Mononuclear cell (primary cell): ENCODE measurements at regions not wholly inside any gene's neighbourhood (a gene's known extent, or its start where the extent isn't known, plus 50 kb on each side); places are given as distances from the start of the nearest gene placed in this dataset.
"Not testable (repeated sequence)": the region's sequence is repeated elsewhere in the genome, so short reads cannot be mapped to it uniquely, and the experiment has no call there.

Source experiments
- H3K27me3 ChIP-seq: 2 replicates; pipeline ENCODE4 v1.6.0; 2011; ENCODE audit warnings: low read length, control low read depth; ENCODE audit not compliant: insufficient read depth
- H3K4me1 ChIP-seq: 2 replicates; pipeline ENCODE4 v1.5.1; 2011; ENCODE audit warnings: mild to moderate bottlenecking, low read length, control low read depth; ENCODE audit not compliant: insufficient read depth
- H3K4me3 ChIP-seq: 2 replicates; pipeline ENCODE4 v1.5.1; 2011; ENCODE audit warnings: mild to moderate bottlenecking, low read length, moderate library complexity
- H3K9me3 ChIP-seq: 2 replicates; pipeline ENCODE4 v1.5.1; 2011; ENCODE audit warnings: low read depth, mild to moderate bottlenecking, control low read depth, low read length

DNA sequence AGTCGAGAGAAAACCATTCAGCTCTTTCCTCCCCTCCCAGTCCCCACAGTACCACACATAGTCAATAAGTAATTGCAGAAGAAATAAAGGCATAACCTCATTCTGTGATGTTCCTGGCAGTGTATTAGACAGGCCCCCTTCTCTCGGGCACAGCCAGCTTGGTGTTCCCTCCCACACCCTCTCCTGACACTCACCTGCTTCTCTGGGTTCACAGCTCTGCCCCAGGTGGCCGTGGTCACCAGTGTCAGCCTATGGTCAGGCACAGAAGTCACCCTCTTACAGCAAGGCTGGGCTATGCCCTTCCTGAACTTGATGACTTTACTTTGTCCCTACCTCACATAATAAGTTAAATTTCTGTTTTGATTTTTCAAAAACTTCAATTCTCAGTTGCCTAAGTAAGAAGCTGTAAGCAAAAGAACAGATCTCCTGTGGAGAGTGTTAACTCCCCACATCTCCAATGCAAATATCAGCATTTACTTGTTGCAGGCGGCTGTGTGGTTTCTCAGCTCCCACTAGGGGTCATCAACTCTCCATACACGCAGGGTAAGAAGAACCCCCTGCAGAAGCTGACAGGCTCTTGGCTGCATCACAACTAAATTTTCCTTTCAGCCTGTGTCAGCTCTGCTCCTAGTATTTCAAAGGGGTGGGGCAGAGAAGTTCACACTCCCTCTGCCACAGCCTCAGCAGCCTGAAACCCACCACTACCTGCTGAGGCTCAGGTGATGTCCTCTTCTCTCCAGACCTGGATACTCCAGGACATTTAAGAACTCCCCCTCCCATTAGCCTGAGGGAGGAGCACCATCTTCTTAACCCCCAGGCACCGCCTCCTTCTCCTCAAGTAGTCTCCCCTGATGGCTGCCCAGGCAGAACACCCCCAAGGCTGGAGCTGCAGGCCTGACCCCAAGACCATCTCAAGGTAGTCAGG, 172.9 kb upstream of the ETV3 start:
- H3K4me3 ChIP-seq, H3K9me3 ChIP-seq, H3K4me1 ChIP-seq: not testable (repeated sequence)
- H3K27me3 ChIP-seq, result peaks cover 20% of the 10 kb centered on the region

DNA sequence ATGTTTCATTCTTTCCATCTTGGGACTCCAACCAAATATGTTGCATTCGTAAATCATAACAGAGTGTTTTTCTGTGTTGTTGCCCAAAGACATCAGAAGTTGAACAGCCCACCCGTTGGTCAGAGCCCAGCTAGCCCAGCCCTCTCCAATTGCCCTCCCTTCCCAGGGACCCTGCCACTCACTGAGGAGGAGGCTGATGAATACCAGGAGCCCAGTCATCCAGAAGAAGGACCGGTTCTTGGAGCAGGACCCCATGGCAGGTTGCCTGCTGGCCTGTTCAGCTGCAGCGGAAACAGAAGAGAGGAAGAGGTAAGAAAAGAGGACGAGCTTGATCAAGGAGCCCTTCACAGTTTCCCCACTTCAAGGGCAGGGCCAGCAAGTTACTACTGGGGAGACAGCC, 172.2 kb upstream of the ETV3 start:
- H3K4me1 ChIP-seq, result no peaks in the 10 kb centered on the region
- peaks cover 20% of the 10 kb centered on the region for H3K27me3 ChIP-seq
- no peaks in the 10 kb centered on the region for H3K9me3 ChIP-seq
- H3K4me3 ChIP-seq, result no peak overlapping the region

DNA sequence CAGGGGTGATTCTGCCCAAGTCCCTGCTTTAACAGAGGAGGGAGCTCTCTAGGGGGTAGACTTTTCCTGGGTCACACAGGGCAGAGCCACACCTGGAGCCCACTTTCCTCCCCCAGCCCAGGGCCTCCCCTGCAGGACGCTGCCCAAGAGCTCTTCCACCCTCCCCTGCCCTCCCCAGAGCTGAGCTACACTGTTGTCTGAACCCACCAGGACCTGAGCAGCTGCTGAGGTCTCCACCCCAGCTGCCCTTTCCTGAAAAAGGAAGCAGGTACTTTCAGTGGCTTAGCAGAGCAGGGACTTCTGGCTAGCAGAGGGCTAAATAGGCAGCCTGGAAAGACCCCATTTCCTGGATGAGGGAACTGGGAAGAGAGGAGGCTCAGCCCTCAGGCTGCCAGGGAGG, 169.3 kb upstream of the ETV3 start:
- Histone ChIP-seq H3K9me3 (no peaks in the 10 kb centered on the region), H3K27me3 (no peaks in the 10 kb centered on the region), H3K4me3 (no peak overlapping the region), H3K4me1 (no peaks in the 10 kb centered on the region)

DNA sequence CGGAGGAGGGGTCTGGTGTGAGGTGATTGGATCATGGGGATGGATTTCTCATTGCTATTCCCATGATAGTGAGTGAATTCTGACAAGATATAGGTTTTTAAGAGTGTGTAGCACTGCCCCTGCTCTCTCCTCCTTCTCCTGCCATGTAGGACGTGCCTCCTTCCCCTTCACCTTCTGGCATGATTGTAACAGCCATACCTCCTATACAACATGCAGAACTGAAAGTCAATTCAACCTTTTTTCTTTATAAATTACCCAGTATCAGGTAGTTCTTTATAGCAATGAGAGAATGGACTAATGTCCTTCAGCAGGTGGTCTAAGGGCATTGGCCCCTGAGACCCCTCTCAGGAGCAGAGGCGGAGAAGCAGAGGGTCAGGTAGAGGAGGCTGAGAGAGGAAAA, 168.7 kb upstream of the ETV3 start:
- Histone ChIP-seq H3K4me1 (no peaks in the 10 kb centered on the region), H3K4me3 (no peak overlapping the region), H3K9me3 (no peaks in the 10 kb centered on the region), H3K27me3 (no peaks in the 10 kb centered on the region)

DNA sequence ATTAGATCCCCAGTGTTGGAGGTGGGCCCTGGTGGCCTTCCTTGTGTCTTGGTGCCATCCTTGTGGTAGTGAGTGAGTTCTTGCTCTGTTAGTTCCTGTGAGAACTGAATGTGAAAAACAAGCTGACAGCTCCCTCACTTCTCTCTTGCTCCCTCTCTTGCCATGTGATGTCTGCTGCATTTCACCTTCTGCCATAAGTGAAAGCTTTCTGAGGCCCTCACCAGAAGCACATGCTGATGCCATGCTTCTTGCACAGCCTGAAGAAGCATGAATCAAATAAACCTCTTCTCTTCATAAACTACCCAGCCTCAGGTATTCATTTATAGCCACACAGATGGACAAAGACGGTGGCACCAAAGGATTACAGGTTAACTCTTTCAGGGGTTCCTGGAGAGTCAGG, 166.1 kb upstream of the ETV3 start:
- Histone ChIP-seq H3K4me3 (no peak overlapping the region), H3K4me1 (no peaks in the 10 kb centered on the region), H3K27me3 (no peaks in the 10 kb centered on the region), H3K9me3 (no peaks in the 10 kb centered on the region)

DNA sequence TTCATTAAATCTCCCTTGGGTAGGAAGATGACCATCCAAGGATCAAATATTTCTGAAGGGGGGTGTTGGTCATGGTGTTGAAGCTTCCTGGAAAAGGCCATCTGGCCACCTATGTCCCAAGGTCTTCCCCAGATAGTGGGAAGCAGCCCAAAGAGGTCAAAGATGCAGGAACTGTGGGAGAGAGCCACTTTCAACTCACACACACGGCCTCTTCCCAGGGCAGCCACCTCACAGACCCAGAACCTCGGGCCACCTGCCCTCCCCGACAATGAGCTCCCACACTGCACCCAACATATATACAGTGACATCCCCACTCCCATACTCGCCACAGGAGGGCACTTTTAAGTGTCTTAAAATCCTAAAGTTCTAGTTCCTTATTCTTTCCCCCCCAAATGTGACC, 164.5 kb upstream of the ETV3 start:
- Histone ChIP-seq H3K9me3 (no peaks in the 10 kb centered on the region), H3K4me1 (no peaks in the 10 kb centered on the region), H3K27me3 (no peaks in the 10 kb centered on the region), H3K4me3 (no peak overlapping the region)

- Histone ChIP-seq H3K27me3 (no peaks in the 10 kb centered on the region), H3K4me1 (no peaks in the 10 kb centered on the region), H3K4me3 (no peak overlapping the region), H3K9me3 (no peaks in the 10 kb centered on the region)
Measured at GRCh38 chr1:157302199-157302497, 164.0 kb upstream of the ETV3 start.

DNA sequence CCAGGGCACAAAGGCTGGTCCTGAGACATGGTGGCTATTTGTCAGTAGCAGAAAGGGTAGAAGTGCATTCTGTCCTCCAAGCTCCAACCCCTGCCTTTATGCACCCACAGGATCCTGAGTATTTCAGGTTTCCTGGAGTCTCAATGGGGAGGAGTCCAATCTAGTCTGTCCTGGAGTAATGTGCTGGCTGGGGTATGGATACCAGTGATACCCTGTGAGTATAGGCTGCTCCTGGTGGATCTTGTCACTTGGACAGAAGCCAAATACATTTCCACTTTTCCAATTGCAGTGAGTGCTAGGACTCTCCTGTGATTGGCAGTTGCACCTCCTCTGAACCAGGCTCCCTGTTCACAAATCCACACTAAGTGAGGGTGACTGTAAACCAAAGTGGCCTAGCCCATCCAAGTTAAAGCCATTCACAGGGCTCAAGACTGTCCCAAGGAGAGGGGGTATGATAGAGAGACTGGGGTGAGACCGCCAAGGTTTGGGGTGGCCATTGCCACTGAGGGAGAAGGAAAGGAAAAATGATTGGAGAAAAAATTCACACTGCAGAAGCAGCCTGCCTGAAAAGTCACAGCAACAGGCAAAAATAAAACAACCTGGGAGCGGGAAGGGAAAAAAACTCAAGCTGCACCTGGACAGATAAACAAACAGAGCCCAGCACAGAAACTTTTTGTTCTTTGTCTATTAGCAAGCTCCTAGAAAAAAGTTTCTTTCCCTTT, 163.4 kb upstream of the ETV3 start:
- H3K4me3 ChIP-seq, result no peak overlapping the region
- H3K9me3 ChIP-seq, result no peaks in the 10 kb centered on the region
- H3K4me1 ChIP-seq, result no peaks in the 10 kb centered on the region
- no peaks in the 10 kb centered on the region for H3K27me3 ChIP-seq

DNA sequence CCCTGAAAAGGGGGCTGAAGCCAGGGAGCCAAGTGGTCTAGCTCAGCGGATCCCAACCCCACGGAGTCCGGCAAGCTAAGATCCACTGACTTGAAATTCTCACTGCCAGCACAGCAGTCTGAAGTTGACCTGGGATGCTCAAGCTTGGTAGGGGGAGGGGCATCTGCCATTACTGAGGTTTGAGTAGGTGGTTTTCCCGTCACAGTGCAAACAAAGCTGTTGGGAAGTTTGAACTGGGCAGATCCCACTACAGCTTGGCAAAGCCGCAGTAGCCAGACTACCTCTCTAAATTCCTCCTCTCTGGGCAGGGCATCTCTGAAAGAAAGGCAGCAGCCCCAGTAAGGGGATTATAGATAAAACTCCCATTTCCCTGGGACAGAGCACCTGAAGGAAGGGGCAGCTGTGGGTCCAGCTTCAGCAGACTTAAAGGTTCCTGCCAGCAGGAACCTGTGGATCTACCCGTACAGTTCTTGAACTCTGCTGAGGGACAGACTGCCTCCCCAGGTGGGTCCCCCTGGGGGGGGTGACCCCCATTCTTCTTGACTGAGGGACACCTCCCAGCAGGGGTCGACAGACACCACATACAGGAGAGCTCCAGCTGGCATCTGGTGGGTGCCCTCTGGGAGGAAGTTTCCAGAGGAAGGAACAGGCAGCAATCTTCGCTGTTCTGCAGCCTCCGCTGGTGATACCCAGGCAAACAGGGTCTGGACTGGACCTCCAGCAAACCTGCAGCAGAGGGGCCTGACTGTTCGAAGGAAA, 156.4 kb upstream of the ETV3 start:
- not testable (repeated sequence) for H3K4me3 ChIP-seq, H3K27me3 ChIP-seq, H3K4me1 ChIP-seq, H3K9me3 ChIP-seq

- Histone ChIP-seq H3K4me1 (no peaks in the 10 kb centered on the region), H3K27me3 (no peaks in the 10 kb centered on the region), H3K9me3 (no peaks in the 10 kb centered on the region), H3K4me3 (no peak overlapping the region)
Measured at GRCh38 chr1:157292809-157293564, 154.8 kb upstream of the ETV3 start.

DNA sequence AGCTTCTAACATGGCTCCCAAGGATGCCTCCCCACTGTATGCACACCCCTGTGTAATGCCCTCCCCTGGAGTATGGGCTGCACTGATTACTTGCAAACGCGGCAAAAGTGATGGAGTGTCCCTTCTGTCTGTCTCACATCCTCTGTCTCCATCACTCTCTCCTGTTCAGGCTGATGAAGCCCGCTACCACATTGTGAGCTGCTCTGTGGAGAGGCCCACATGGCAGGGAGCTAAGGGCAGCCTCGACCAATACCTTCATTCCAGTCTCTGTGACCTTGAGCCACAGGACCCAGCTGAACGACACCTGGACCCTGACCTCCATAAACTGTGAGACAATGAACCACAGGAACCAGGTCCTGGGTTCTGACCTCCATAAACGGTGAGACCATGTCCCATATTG, 154.1 kb upstream of the ETV3 start:
- Histone ChIP-seq H3K9me3 (no peaks in the 10 kb centered on the region), H3K4me1 (no peaks in the 10 kb centered on the region), H3K4me3 (no peak overlapping the region), H3K27me3 (no peaks in the 10 kb centered on the region)

- Histone ChIP-seq H3K4me1 (no peaks in the 10 kb centered on the region), H3K9me3 (no peaks in the 10 kb centered on the region), H3K27me3 (no peaks in the 10 kb centered on the region), H3K4me3 (no peak overlapping the region)
Measured at GRCh38 chr1:157291083-157291482, 152.9 kb upstream of the ETV3 start.

DNA sequence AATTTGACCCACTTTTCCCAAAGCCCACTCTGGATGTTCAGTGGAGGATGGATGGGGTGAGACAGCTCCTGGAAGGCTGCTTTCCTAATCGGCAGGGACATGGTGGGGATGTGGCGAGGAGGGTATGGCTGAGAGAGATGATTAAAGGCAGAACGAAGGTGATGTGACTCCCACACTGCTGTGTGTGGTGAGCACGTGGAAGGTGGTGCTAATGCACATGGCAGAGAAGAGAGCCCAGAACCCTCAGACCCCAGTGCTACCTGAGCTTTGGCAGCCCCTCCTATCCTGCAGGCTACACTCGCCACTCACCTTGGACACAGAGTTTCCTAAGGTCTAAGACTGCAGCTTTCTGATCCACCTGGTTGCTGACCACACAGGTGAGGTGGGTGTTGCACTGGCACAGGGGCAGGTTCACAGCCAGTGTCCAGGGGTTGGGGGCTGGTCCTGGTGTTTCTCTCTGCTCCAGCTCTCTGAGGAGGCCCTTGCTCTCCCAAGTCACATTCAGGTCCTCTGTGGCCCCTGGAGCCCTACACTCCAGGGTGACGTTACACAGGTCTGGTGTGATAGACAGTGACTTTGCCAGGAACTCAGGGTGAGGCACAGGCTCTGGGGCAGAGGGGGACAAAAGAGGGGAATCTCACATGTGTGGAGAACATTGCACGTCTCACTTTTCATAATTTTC, 151.4 kb upstream of the ETV3 start:
- no peaks in the 10 kb centered on the region for H3K27me3 ChIP-seq
- no peaks in the 10 kb centered on the region for H3K4me1 ChIP-seq
- no peaks in the 10 kb centered on the region for H3K9me3 ChIP-seq
- H3K4me3 ChIP-seq, result no peak overlapping the region

GRCh38 chr1:157288996-157289395, 150.8 kb upstream of the ETV3 start:
- H3K4me1 ChIP-seq, result no peaks in the 10 kb centered on the region
- H3K4me3 ChIP-seq, result no peak overlapping the region

More at GRCh38 chr1:157288996-157289395, 150.8 kb upstream of the ETV3 start:
- Histone ChIP-seq H3K9me3 (no peaks in the 10 kb centered on the region), H3K27me3 (no peaks in the 10 kb centered on the region)
